ENCODE measurements at regions not wholly inside any gene's neighbourhood (a gene's known extent, or its start where the extent isn't known, plus 50 kb on each side); places are given as distances from the start of the nearest gene placed in this dataset.

DNA sequence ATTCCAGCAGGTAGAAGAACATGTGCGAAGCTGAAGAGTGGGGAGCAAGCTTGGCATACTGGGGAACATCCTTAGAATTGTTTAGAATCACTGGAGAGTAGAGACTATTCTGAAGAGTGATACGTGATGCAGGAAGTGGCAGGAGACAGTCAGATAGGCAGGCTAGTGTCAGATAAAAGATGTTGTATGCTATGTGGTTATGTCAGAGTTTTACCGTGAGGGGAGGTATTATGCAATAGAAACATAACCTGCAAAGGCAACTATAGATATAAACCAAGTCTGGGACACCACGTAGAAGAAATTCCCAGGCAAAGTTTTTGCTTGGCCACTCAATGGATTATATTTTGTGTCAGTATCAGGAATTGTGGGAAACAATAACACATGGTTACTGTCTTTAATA is 62.0 kb upstream of the ZSWIM2 start:
- H2AFZ ChIP-seq (ENCODE audit: control insufficient read depth, low read length) = no peak overlapping the region

DNA sequence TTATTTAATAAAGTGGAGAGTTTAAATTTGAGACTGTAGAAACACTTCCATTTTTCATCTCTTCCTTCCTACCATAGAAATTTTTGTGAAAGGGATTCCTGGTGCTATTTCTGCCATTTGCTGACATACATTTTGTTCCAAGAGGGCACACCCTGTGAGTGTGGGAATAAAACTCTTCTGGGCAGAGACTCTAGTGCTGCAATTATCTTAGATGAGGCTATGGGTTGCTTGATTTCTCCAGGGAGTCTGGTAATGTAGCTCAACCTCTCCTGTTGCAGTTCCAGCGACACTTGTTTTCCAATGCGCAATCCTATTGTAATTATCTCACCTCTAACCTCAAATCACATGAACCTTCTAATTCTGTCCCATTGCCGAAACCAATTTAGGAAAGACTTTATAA is 60.1 kb upstream of the ZSWIM2 start:
- no peaks in the 10 kb centered on the region for H3K4me1 ChIP-seq (ENCODE audit: control insufficient read depth, extremely low read depth, insufficient read depth, low read length)
- H3K9me3 ChIP-seq (ENCODE audit: control insufficient read depth, low read depth, low read length) = no peaks in the 10 kb centered on the region
- H4K20me1 ChIP-seq (ENCODE audit: control insufficient read depth, extremely low read depth, insufficient read depth, low read length) = no peaks in the 10 kb centered on the region
- no peaks in the 10 kb centered on the region for H3K79me2 ChIP-seq (ENCODE audit: control insufficient read depth, insufficient read depth, low read length)
- no peak for DNase-seq (ENCODE audit: low read depth, low spot score)
- no peaks in the 10 kb centered on the region for H3K9me1 ChIP-seq (ENCODE audit: control insufficient read depth, extremely low read depth, insufficient read depth, low read length)
- H3K9ac ChIP-seq (ENCODE audit: control insufficient read depth, extremely low read depth, insufficient read depth, low read length) = no peak overlapping the region
- H3K36me3 ChIP-seq (ENCODE audit: control insufficient read depth in 2 of 2, extremely low read depth in 1 of 2, insufficient read depth in 2 of 2, low read length in 2 of 2) = no peaks in the 10 kb centered on the region
- dilution Hi-C loops (cut with MboI; ENCODE audit: extremely low pct_ligation_motif_present, low sequenced_read_pairs) = no loop called here
- no peak for FAIRE-seq
- H3K27ac ChIP-seq (ENCODE audit: control insufficient read depth, insufficient read depth, low read length) = no peak overlapping the region
- no peak overlapping the region for H2AFZ ChIP-seq (ENCODE audit: control insufficient read depth, low read length)
- no peak overlapping the region for H3K4me3 ChIP-seq (ENCODE audit: control insufficient read depth in 2 of 3, extremely low read depth in 1 of 3, insufficient read depth in 2 of 3, low read depth in 1 of 3, low read length in 3 of 3)
- TF ChIP-seq EZH2 (IDR thresholded peaks at IDR 0.05; ENCODE audit: low read length) = no peak
- TF ChIP-seq, protein P1, sequence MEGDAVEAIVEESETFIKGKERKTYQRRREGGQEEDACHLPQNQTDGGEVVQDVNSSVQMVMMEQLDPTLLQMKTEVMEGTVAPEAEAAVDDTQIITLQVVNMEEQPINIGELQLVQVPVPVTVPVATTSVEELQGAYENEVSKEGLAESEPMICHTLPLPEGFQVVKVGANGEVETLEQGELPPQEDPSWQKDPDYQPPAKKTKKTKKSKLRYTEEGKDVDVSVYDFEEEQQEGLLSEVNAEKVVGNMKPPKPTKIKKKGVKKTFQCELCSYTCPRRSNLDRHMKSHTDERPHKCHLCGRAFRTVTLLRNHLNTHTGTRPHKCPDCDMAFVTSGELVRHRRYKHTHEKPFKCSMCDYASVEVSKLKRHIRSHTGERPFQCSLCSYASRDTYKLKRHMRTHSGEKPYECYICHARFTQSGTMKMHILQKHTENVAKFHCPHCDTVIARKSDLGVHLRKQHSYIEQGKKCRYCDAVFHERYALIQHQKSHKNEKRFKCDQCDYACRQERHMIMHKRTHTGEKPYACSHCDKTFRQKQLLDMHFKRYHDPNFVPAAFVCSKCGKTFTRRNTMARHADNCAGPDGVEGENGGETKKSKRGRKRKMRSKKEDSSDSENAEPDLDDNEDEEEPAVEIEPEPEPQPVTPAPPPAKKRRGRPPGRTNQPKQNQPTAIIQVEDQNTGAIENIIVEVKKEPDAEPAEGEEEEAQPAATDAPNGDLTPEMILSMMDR (optimal IDR thresholded peaks at IDR 0.05 in 1 of 3, IDR thresholded peaks at IDR 0.05 in 1 of 3, conservative IDR thresholded peaks at IDR 0.05 in 1 of 3; ENCODE audit: extremely low read depth in 1 of 3, insufficient read depth in 2 of 3, low read length in 3 of 3) = no peak
- no peaks in the 10 kb centered on the region for H3K27me3 ChIP-seq (ENCODE audit: control insufficient read depth, extremely low read depth, insufficient read depth, low read length)
- H3K4me2 ChIP-seq (ENCODE audit: control insufficient read depth, extremely low read depth, insufficient read depth, low read depth, low read length) = no peak overlapping the region

More for the DNA sequence above, 62.0 kb upstream of the ZSWIM2 start:
- H3K4me3 ChIP-seq (ENCODE audit: control insufficient read depth in 2 of 3, extremely low read depth in 1 of 3, insufficient read depth in 2 of 3, low read depth in 1 of 3, low read length in 3 of 3) = no peak overlapping the region
- H3K9ac ChIP-seq (ENCODE audit: control insufficient read depth, extremely low read depth, insufficient read depth, low read length) = no peak overlapping the region
- no peaks in the 10 kb centered on the region for H3K4me1 ChIP-seq (ENCODE audit: control insufficient read depth, extremely low read depth, insufficient read depth, low read length)
- TF ChIP-seq EZH2 (IDR thresholded peaks at IDR 0.05; ENCODE audit: low read length) = no peak
- TF ChIP-seq, protein P1 (optimal IDR thresholded peaks at IDR 0.05 in 1 of 3, IDR thresholded peaks at IDR 0.05 in 1 of 3, conservative IDR thresholded peaks at IDR 0.05 in 1 of 3; ENCODE audit: extremely low read depth in 1 of 3, insufficient read depth in 2 of 3, low read length in 3 of 3) = no peak
- no peak overlapping the region for H3K27ac ChIP-seq (ENCODE audit: control insufficient read depth, insufficient read depth, low read length)
- no peaks in the 10 kb centered on the region for H3K36me3 ChIP-seq (ENCODE audit: control insufficient read depth in 2 of 2, extremely low read depth in 1 of 2, insufficient read depth in 2 of 2, low read length in 2 of 2)
- no peak for DNase-seq (ENCODE audit: low read depth, low spot score)
- no peaks in the 10 kb centered on the region for H4K20me1 ChIP-seq (ENCODE audit: control insufficient read depth, extremely low read depth, insufficient read depth, low read length)
- no peaks in the 10 kb centered on the region for H3K79me2 ChIP-seq (ENCODE audit: control insufficient read depth, insufficient read depth, low read length)
- no peak overlapping the region for H3K4me2 ChIP-seq (ENCODE audit: control insufficient read depth, extremely low read depth, insufficient read depth, low read depth, low read length)
- no peaks in the 10 kb centered on the region for H3K9me1 ChIP-seq (ENCODE audit: control insufficient read depth, extremely low read depth, insufficient read depth, low read length)
- H3K9me3 ChIP-seq (ENCODE audit: control insufficient read depth, low read depth, low read length) = no peaks in the 10 kb centered on the region
- no peak for FAIRE-seq
- H3K27me3 ChIP-seq (ENCODE audit: control insufficient read depth, extremely low read depth, insufficient read depth, low read length) = no peaks in the 10 kb centered on the region
- dilution Hi-C loops (cut with MboI; ENCODE audit: extremely low pct_ligation_motif_present, low sequenced_read_pairs) = no loop called here

All from keratinocyte (primary cell).